ENCODE measurements at regions not wholly inside any gene's neighbourhood (a gene's known extent, or its start where the extent isn't known, plus 50 kb on each side); places are given as distances from the start of the nearest gene placed in this dataset.
"Not testable (repeated sequence)": the region's sequence is repeated elsewhere in the genome, so short reads cannot be mapped to it uniquely, and the experiment has no call there.

- H3K9me3 ChIP-seq = no peaks in the 10 kb centered on the region
- DNase-seq = no peak
- H3K27me3 ChIP-seq = no peaks in the 10 kb centered on the region
- TF ChIP-seq EP300 (IDR thresholded peaks at IDR 0.05) = no peak
- TF ChIP-seq POLR2AphosphoS5 (IDR thresholded peaks at IDR 0.05) = no peak
- no peak for TF ChIP-seq CTCF (IDR thresholded peaks at IDR 0.05)
- TF ChIP-seq POLR2A (IDR thresholded peaks at IDR 0.05) = no peak
- H3K36me3 ChIP-seq = no peaks in the 10 kb centered on the region
- intact Hi-C loops (cut with DNase I; ENCODE audit: low total_unique reads) = no loop called here
- H3K27ac ChIP-seq = no peak overlapping the region
- no peak overlapping the region for H3K4me3 ChIP-seq
- 77 to 93% (median 82%) methylated on average over 3 to 9 of the region's 9 CpGs for WGBS, 5 donors
- H3K4me1 ChIP-seq = no peaks in the 10 kb centered on the region
These were observed 239.7 kb downstream of the TMEM121 start for GRCh38 chr14:105765893-105766614.

- no peaks in the 10 kb centered on the region for H3K9me3 ChIP-seq
- H3K27ac ChIP-seq = no peak overlapping the region
- no peak for TF ChIP-seq POLR2A (IDR thresholded peaks at IDR 0.05)
- TF ChIP-seq CTCF (IDR thresholded peaks at IDR 0.05) = no peak
- no peak for TF ChIP-seq POLR2AphosphoS5 (IDR thresholded peaks at IDR 0.05)
- TF ChIP-seq EP300 (IDR thresholded peaks at IDR 0.05) = no peak
- no peaks in the 10 kb centered on the region for H3K27me3 ChIP-seq
- WGBS, 5 donors = 73 to 84% (median 77%) methylated on average over 7 of the region's 7 CpGs
- DNase-seq = no peak
- H3K4me3 ChIP-seq = no peak overlapping the region
- H3K36me3 ChIP-seq = no peaks in the 10 kb centered on the region
- no peaks in the 10 kb centered on the region for H3K4me1 ChIP-seq
- intact Hi-C loops (cut with DNase I; ENCODE audit: low total_unique reads) = no loop called here
These were observed 240.9 kb downstream of the TMEM121 start for GRCh38 chr14:105767315-105767714.

- H3K4me1 ChIP-seq; H3K27me3 ChIP-seq; H3K36me3 ChIP-seq; H3K4me3 ChIP-seq; DNase-seq; intact Hi-C loops (cut with DNase I; ENCODE audit: low total_unique reads); H3K9me3 ChIP-seq; H3K27ac ChIP-seq: not testable (repeated sequence)
- 60 to 89% (median 76%) methylated on average over 3 to 12 of the region's 17 CpGs; no CpG with 5 or more reads in 1 of the 5 donors for WGBS, 5 donors
These were observed 241.7 kb downstream of the TMEM121 start for GRCh38 chr14:105768039-105768438.

GRCh38 chr14:105769061-105769730 is 242.8 kb downstream of the TMEM121 start:
- H3K4me1 ChIP-seq; DNase-seq; H3K27ac ChIP-seq; H3K27me3 ChIP-seq; H3K9me3 ChIP-seq; intact Hi-C loops (cut with DNase I; ENCODE audit: low total_unique reads); H3K36me3 ChIP-seq; H3K4me3 ChIP-seq: not testable (repeated sequence)
- WGBS, 5 donors = 82 to 94% (median 89%) methylated on average over 5 to 33 of the region's 35 CpGs

DNA sequence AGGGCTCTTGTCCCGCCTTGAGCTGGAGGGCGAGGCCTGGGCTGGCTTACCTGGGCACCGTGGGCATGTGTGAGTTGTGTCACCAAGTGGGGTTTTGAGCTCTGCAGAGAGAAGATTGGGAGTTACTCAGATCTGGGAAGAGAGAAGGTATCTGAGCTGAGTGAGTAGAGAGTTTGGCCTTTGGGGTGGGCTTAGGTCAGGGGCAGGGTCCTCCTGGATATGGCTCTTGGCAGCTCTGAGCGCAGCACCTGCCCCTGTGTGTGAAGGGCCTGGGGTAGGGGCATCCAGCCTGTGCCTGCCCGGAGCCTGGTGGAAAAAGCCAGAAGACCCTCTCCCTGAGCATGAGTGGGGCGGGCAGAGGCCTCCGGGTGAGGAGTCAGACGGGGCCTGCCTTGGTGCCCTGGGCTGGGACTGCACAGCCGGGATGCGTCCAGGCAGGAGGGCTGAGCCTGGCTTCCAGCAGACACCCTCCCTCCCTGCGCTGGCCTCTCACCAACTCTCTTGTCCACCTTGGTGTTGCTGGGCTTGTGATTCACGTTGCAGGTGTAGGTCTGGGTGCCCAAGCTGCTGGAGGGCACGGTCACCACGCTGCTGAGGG is 244.3 kb downstream of the TMEM121 start:
- H3K36me3 ChIP-seq; H3K4me3 ChIP-seq; H3K27ac ChIP-seq; DNase-seq; H3K9me3 ChIP-seq; intact Hi-C loops (cut with DNase I; ENCODE audit: low total_unique reads); H3K4me1 ChIP-seq; H3K27me3 ChIP-seq: not testable (repeated sequence)
- WGBS, 5 donors = 67 to 86% (median 81%) methylated on average over 1 to 14 of the region's 14 CpGs

GRCh38 chr14:105771261-105772226 is 245.2 kb downstream of the TMEM121 start:
- H3K27ac ChIP-seq; H3K9me3 ChIP-seq; H3K27me3 ChIP-seq; H3K4me3 ChIP-seq; intact Hi-C loops (cut with DNase I; ENCODE audit: low total_unique reads); H3K4me1 ChIP-seq; DNase-seq; H3K36me3 ChIP-seq: not testable (repeated sequence)
- 75 to 99% (median 82%) methylated on average over 10 to 25 of the region's 35 CpGs for WGBS, 5 donors

- H3K9me3 ChIP-seq; H3K36me3 ChIP-seq; H3K4me1 ChIP-seq; intact Hi-C loops (cut with DNase I; ENCODE audit: low total_unique reads); H3K27ac ChIP-seq; H3K27me3 ChIP-seq; DNase-seq; H3K4me3 ChIP-seq: not testable (repeated sequence)
- 50 to 84% (median 62%) methylated on average over 4 to 11 of the region's 11 CpGs for WGBS, 5 donors
These were observed 246.4 kb downstream of the TMEM121 start for GRCh38 chr14:105772710-105773250.

All from stomach (tissue), 8 donors.